Activated B cell treated with CpG ODN at 0.5 μM for 24 hours (primary cell): ENCODE measurements at regions not wholly inside any gene's neighbourhood (a gene's known extent, or its start where the extent isn't known, plus 50 kb on each side); places are given as distances from the start of the nearest gene placed in this dataset.

Experiments
- ATAC-seq: fragments of 200-7000 bp; cut with Tn5 transposase; one replicate; pipeline ENCODE4 v1.10.0; 2021; ENCODE audit warnings: low read depth, mild to moderate bottlenecking, moderate library complexity
- CTCF ChIA-PET: fragments of 350-600 bp; sonication (Branson Sonifier 250); formaldehyde crosslinking; loops from one replicate; lab custom pipeline; 2021; ENCODE audit warnings: antibody characterized with exemption; lab: Charles Lee
- POLR2A ChIA-PET: fragments of 350-600 bp; sonication (Branson Sonifier 250); formaldehyde crosslinking; loops from one replicate; lab custom pipeline; 2021; ENCODE audit warnings: antibody characterized with exemption; lab: Charles Lee
- DNase-seq: peaks from one replicate; pipeline ENCODE4 v3.0.0; 2022
- H3K27ac Mint-ChIP-seq: one replicate; pipeline ENCODE4 v1.8.0; 2020; ENCODE audit warnings: mixed read lengths
- H3K27me3 Mint-ChIP-seq: one replicate; pipeline ENCODE4 v1.8.0; 2021; ENCODE audit warnings: mixed read lengths
- H3K36me3 Mint-ChIP-seq: one replicate; pipeline ENCODE4 v1.8.0; 2021; ENCODE audit warnings: low read depth, mixed read lengths
- H3K4me1 Mint-ChIP-seq: one replicate; pipeline ENCODE4 v1.8.0; 2021; ENCODE audit warnings: mixed read lengths
- H3K4me3 Mint-ChIP-seq: one replicate; pipeline ENCODE4 v1.8.0; 2020; ENCODE audit warnings: mild to moderate bottlenecking, mixed read lengths
- H3K9me3 Mint-ChIP-seq: one replicate; pipeline ENCODE4 v1.8.0; 2020; ENCODE audit warnings: mixed read lengths
- CTCF ChIP-seq: fragments of 200-600 bp; IDR thresholded peaks from one replicate; pipeline ENCODE4 v1.8.0; 2022; ENCODE audit warnings: antibody characterized with exemption, mild to moderate bottlenecking
- intact Hi-C: fragments of 100-400 bp; cut with micrococcal nuclease; formaldehyde crosslinking; loops from one replicate; pipeline ENCODE4 v1.15.1; 2024

GRCh38 chr11:69881467-69882269 lies 62.5 kb upstream of the FGF3 start:
- peaks cover 1% of the 10 kb centered on the region for H3K27me3 Mint-ChIP-seq
- ChIA-PET POLR2A (no interaction called here), CTCF (interaction anchor here (0.6 kb wide), 1 partner anchor 33 kb away, joined by 3 read pairs; no protein-coding TSS in a partner anchor)
- no peaks in the 10 kb centered on the region for H3K9me3 Mint-ChIP-seq
- H3K4me1 Mint-ChIP-seq = no peaks in the 10 kb centered on the region
- no peak for DNase-seq
- ATAC-seq = no peak
- H3K4me3 Mint-ChIP-seq = no peak overlapping the region
- no peak overlapping the region for H3K27ac Mint-ChIP-seq
- H3K36me3 Mint-ChIP-seq = no peaks in the 10 kb centered on the region
- intact Hi-C loops = no loop called here
- no peak for TF ChIP-seq CTCF

- DNase-seq = no peak
- H3K4me1 Mint-ChIP-seq = no peaks in the 10 kb centered on the region
- ATAC-seq = no peak
- CTCF ChIA-PET = no interaction called here
- POLR2A ChIA-PET = no interaction called here
- no peaks in the 10 kb centered on the region for H3K9me3 Mint-ChIP-seq
- no peak overlapping the region for H3K27ac Mint-ChIP-seq
- no peak for TF ChIP-seq CTCF
- H3K27me3 Mint-ChIP-seq = peaks cover 1% of the 10 kb centered on the region
- no peaks in the 10 kb centered on the region for H3K36me3 Mint-ChIP-seq
- intact Hi-C loops = no loop called here
- no peak overlapping the region for H3K4me3 Mint-ChIP-seq
Observed at GRCh38 chr11:69882270-69882608, 63.0 kb upstream of the FGF3 start.

- H3K4me1 Mint-ChIP-seq = peaks cover 2% of the 10 kb centered on the region
- no peak for TF ChIP-seq CTCF
- ATAC-seq (no peak), DNase-seq (no peak)
- ChIA-PET CTCF (no interaction called here), POLR2A (no interaction called here)
- H3K27me3 Mint-ChIP-seq = peaks cover 4% of the 10 kb centered on the region
- H3K27ac Mint-ChIP-seq = no peak overlapping the region
- H3K9me3 Mint-ChIP-seq = no peaks in the 10 kb centered on the region
- intact Hi-C loops = no loop called here
- no peak overlapping the region for H3K4me3 Mint-ChIP-seq
- no peaks in the 10 kb centered on the region for H3K36me3 Mint-ChIP-seq
Observed at GRCh38 chr11:69883292-69884255, 64.4 kb upstream of the FGF3 start.

- ChIA-PET CTCF (no interaction called here), POLR2A (no interaction called here)
- no peak overlapping the region for H3K4me3 Mint-ChIP-seq
- H3K27ac Mint-ChIP-seq = no peak overlapping the region
- peaks cover 2% of the 10 kb centered on the region for H3K4me1 Mint-ChIP-seq
- no peak for ATAC-seq
- DNase-seq = no peak
- no peaks in the 10 kb centered on the region for H3K36me3 Mint-ChIP-seq
- peaks cover 6% of the 10 kb centered on the region for H3K27me3 Mint-ChIP-seq
- intact Hi-C loops = no loop called here
- no peaks in the 10 kb centered on the region for H3K9me3 Mint-ChIP-seq
- TF ChIP-seq CTCF = no peak
Observed at GRCh38 chr11:69884286-69884685, 65.1 kb upstream of the FGF3 start.

- no peaks in the 10 kb centered on the region for H3K36me3 Mint-ChIP-seq
- peaks cover 2% of the 10 kb centered on the region for H3K4me1 Mint-ChIP-seq
- H3K4me3 Mint-ChIP-seq = no peak overlapping the region
- DNase-seq = no peak
- peaks cover 8% of the 10 kb centered on the region for H3K27me3 Mint-ChIP-seq
- no peak for TF ChIP-seq CTCF
- no peak for ATAC-seq
- no peak overlapping the region for H3K27ac Mint-ChIP-seq
- intact Hi-C loops = no loop called here
- ChIA-PET CTCF (no interaction called here), POLR2A (no interaction called here)
- H3K9me3 Mint-ChIP-seq = no peaks in the 10 kb centered on the region
Observed at GRCh38 chr11:69884751-69885150, 65.5 kb upstream of the FGF3 start.
